HT-29 (cell line): ENCODE measurements at regions not wholly inside any gene's neighbourhood (a gene's known extent, or its start where the extent isn't known, plus 50 kb on each side); places are given as distances from the start of the nearest gene placed in this dataset.

Source experiments
- DNase-seq: peaks from one replicate; pipeline ENCODE4 v3.0.0-alpha.2; 2015; ENCODE audit warnings: low spot score

DNA sequence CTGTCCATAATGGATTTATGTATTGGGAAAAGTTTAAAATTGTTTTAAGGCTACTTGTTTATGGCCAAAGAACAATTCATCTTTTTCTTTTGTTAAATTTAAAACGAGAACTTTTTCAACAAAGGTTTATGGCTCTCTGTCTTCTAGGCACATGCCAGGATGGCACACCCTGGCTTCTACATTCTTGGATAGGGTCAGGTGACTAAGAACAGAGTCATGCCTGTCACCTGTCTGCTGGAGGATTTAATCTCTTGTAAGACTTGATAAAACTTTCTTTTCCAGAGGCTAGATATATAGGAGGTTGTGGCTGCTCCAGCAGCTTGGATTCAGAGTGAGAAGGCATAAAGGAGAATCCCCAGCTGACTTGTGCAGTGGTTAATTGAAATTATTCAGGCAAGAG lies 915.4 kb downstream of the GATA3 start:
- DNase-seq = no peak

DNA sequence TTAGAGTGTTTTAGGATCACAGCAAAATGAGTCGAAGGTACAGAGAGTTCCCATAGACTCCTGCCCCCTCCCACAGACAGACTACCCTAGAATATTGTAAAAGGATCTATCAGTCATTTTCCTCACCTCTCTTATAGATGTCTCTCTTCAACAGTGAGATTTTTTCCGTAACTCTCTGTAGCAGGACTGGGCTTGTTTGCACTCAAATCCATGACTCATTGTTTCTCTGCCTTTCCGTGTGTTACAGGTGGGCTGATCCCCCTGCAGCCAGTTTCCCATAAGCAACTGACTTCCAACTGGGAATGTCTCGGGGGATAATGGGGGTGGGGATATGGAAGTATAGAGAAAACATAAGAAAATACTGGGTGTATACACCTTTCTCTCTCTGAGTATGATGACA lies 921.0 kb downstream of the GATA3 start:
- no peak for DNase-seq

DNA sequence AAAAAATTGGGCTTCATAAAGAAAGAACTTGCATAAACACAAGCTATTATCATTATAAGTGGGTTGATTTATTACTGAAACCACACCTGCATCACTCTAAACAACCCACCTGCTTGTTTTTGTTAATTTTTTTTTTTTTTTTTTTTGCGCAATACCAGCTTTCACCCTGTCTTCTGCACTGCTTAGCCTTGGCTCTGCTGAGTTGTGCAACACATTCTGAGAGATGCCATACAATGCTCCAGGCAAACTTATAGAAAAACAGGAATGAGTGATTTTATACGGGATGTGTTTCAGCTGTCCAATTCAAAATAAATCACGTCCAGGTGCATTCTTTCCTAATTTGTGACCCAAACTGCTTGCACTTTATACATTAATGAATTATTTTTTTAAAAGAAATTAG lies 923.6 kb downstream of the GATA3 start:
- no peak for DNase-seq

DNA sequence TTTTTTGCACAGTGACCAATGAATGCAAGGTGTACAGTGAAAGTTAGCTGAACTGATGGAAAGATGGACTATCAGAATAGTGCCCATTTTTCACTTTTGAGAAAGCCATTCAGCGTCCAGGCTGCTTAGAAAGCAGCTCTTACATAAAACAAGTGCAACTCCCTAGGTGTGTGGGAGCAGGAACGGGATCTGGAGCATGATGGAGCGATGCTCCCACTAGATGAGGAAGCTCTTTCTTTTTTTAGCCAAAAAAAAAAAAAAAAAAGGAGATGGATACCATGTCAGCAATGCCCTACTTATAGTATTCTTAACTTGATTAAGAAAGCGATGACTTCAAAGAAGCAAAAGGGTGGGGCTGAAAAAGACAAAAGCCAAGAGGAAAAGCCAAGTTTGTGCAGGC lies 925.5 kb downstream of the GATA3 start:
- no peak for DNase-seq

DNA sequence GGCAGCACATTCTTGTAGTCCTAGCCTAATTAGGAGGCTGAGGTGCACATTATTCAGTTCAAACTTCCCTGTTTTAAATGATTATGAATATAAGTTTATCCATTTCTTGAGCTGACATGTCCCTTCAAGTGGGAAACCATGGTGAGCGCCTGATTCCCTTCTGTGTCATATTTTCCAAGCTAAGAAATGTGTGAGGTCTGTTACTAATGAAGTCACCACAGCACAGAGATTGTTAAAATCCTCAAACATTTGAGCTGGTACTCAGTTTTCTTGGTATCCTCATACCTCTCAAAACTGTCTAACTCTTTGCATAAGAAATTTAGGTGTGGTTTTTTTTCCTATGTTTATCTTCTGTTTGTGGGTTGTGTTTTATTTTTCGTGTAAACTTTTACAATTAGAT lies 926.8 kb downstream of the GATA3 start:
- DNase-seq = no peak

DNA sequence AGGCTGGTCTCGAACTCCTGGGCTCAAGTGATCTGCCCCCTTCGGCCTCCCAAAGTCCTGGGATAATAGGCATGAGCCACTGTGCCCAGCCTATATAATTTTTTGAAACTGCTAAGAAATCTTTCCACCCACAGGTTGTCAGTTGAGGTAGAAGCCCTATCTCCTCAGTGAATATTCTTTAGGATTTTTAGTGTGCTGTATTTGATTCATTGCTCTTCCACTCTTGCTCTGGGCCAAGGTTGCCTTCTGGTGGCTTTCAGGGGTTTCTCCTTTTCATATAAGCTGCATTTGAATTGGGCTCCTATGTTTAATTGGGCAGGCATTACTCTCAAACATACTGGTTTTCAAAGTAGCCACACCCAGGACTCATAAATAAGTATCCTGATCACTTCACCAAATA lies 931.2 kb downstream of the GATA3 start:
- no peak for DNase-seq

DNA sequence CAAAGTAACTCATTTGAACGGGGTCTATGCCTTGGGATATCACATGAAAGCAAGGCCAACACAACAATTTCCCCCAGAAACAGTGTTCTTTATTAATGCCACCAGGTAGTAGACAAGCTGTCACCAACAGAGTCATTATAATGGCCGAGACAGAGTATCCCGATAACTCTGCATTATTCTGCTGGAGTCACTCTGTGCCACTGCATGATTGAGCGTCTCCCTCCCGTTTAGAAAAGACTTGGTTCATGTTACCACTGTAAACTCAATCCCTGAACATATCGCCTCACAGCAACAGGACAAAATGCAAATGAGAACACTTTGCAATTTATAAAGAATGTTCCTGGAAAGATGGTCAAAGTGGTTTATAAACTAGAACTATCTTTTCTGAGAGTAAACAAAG lies 932.5 kb downstream of the GATA3 start:
- no peak for DNase-seq

DNA sequence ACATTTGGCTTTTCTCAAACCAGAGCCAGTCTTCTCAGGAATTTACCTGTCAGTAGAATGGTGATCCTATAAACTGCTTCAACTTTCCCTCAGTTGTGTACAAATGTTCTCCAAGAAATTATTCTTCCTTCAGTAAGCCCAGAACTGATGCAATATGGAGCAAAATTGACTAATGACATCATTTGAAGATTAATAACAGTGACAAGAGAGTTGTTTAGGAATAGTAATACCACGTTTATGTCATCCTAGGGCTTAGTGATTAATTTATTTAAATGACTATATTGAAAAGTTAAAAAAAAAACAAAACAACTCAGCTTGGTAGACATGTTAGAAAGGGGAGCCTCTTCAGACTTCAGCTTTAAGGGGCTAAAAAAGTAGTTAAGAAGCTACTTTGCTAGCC lies 933.2 kb downstream of the GATA3 start:
- no peak for DNase-seq

DNA sequence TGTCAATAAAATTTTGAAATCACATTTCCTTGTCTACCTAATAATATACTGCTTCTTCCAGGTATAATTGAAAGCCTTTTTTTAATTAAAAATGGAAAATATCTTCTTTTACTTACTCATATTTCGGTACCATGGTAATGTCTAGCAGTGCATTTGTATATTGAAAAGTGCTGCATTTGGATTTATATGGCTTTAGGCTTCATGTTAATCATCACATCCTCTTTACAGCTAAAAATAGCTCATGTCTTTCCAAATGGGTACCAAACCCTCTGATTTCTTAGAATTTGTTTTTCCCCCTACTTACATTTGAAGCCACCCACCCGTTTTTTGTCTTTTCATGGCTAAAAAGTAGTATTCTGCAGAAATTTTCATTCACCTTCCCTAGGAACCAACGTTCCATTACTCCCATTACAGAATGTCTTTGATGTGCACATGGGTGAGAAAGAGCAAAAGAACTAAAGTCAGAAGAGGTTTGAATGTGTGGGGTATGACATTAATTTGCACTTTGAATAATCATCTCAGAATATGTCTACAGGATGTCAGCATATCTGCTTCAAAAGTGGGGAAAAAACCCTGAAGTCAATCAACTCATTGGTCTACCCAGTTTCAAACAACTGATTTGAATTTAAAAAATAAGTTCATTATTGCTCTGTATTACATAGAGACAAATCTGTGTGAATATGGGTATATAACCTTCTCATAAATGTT lies 935.9 kb downstream of the GATA3 start:
- no peak for DNase-seq

DNA sequence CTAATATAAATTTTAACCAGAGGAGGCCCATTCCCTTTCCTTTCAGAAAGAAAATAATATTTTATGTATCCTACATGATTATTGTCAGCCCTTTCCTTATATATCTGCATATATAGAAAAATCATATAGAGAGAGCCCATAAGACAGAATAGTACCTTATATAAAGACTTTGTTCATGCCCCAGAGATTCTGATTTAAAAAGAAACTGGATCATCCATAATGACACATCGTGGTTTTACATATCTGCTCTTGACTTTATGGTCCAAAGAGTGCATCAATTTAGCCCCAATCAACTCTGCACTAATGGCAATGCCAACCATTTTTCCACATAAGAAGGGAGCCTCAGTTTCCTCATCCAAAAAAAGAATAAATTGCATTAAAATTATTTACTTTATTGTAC lies 937.5 kb downstream of the GATA3 start:
- no peak for DNase-seq

DNA sequence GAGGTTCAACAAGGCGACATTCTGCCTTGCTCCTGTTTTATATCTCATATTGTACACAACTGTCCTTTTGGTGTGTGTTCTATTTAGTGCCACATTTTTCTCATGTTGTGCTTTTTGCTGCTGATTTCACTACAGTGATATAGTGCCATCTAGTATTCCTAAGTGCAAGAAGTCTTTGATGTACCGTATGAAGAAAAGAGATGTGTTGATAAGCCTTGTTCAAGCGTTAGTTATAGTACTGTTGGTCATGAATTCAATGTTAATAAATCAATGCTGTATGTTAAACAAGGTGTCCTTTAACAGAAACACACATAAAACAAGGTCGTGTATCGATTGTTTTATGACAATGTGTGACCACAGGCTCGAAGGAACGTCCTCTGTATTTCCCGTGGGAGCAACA lies 939.4 kb downstream of the GATA3 start:
- DNase-seq = peak; percentile 7

DNA sequence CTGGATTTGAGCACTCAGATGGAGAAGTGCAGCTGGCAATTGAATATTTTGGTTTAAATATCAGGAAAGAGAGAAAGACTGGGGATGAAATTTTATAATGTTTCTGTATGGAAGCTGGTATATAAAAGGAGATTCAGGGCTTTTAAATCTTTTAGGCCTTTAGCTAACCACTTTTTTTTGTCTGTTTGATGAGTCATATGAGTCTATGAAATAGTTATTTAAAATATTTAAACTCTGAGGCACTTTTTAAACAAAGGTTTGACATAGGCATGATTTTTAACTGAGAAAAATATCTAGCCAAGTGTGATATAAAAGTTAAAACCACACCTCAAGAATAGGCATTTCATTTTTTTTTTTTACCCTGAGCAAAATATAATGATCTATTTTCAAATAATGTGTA lies 944.3 kb downstream of the GATA3 start:
- DNase-seq = no peak

DNA sequence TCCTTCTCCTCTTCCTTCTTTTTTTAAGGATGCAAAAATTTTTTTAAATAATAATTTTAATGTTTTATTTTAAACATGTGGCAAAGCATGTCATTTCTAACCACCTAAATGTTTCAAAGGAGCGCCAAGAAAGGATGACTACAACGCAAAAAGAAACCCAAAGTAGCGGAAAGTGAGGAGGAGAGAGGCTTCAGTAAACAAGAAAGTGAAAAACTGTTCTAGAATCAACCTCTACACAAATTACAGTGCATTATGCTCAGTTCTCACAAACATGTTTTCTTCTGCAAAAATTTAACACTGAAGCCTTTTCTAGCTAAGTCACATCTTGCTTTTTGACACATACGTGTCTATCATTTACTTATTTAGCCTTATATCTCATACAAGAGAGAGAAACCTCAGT lies 948.6 kb downstream of the GATA3 start:
- DNase-seq = no peak

DNA sequence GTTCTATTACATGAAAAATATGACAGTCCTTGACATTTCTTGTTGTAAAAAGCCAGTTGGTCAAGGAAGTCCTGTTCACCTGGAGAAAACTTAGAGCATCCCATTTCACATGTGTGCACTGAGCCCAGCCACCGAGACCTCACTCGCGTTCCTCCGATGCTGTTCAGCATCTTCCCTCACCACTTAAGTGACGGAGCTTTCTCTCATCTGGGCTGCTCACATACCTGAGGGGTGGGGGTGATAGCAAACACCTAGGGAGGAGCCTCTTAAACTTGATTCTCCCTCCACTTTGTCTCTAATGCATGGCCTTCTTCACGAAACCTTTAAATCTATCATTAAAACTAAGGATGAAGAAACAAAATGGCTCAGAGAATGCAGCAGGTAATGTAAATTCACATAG lies 950.2 kb downstream of the GATA3 start:
- DNase-seq = no peak

DNA sequence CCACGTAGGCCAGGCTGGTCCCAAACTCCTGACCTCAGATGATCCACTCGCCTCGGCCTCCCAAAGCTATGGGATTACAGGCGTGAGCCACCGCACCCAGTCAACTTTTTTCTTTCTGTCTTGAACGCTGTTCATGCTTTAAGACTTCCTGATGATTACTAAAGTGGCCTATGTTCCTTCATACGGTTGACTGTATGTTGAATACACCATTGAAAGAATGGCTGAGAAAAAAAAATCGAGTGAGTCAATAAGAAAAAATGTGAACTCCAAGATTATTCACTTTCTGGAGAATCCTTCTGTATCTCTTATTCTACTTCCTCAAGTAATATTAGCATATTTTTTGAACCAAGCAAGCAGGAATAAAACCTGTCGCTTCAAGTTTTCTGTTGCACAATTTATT lies 955.0 kb downstream of the GATA3 start:
- DNase-seq = no peak

DNA sequence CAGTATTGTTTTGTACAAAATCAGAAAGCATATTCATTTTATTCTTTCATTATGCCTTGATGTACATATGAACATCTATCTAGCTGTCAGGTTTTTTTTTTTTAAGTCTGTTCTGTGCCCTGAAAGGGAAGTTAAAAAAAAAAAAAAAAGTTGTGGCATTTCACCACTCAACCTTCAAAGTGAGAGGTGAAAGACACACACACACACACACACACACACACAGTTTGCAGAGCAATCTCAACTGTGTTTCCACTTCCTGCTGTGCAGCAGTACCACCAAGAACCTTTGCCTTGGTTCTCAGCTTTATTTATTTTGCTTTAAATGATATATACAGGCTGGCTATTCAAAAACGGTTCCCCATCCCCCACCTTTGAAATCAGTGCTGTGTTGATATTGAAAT lies 955.6 kb downstream of the GATA3 start:
- DNase-seq = peak; percentile 21

DNA sequence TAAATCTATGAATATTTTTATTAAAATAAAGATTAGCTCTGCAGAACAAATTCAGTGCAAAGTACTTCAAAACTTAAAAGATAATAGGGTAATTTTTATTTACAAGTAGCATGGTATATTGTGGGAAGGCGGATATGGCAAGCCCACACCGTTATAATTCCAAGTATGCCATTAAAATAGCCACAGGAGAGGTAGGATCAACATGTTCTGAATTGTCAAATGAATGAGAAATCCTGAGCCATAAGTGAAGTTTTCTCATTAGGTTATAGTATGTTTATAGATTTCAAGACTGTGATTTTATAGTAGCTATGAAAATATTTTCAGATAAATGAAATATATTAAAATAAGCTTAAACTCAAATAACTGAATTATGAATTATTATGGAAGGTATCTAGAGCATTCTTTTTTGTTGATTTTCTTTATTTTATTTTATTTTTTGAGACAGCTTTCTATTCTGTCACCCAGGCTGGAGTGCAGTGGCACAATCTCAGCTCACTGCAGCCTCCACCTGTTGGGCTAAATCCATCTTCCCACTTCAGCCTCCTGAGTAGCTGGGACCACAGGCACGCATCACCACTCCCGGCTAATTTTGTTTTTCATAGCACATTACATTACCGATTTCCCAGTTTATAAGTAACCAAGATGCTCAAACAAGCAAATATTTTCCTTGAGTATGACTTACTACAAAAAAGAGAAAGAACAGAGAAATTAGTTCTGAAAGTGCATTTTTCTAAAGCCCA lies 956.6 kb downstream of the GATA3 start:
- no peak for DNase-seq

DNA sequence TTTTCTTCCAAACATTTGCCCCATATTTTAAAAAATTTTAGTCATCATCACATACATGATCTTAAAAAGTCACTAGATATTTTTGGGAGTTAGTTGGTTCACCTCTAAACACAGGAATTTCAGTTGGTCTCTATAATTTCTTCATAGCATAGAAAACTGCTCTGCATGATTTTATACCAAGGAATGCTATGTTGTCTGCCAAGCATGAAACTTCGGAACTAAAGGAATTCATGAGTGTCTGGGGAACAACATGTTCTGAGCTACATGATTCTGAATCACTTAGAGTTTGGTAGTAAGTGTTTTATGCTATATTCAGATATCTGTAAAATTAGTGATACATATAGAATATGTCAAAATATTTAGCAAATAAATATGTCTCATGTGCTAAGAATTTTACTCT lies 957.8 kb downstream of the GATA3 start:
- no peak for DNase-seq

DNA sequence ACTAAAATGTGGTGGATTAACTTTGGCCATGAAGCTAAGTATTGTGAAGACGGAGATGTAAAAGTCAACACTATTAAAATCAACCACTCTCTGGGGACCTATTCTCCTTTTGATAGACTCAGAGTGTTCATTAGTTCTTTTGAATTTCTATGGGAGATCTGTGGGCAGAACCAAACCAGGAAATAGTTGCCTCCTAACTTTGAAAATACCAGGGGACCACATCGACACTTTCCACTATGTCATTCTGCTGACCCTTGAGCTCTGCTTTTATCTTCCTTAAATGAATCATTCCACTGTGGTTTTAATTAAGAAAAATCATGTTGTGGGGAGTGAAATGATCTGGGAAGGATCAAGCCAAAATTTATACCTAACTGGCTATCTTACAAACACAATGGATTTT lies 960.5 kb downstream of the GATA3 start:
- no peak for DNase-seq

DNA sequence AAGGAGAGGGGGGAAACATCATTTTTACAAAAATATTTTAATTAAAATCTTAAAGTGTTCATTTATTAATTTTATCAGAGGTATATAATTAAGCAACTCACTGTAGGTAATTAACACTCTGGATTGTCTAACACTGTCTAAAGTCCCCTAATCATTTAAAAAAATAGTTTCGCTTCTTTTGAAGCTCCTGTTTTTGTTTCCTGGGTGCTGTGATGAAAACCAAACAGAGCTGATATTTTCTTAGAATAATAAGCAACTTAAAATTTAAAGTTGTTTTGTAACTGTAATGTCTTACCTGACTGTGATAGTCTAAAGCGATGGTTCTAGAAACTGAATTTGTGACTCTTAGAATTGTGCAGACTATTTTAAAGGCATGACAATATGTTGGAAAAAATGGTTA lies 961.0 kb downstream of the GATA3 start:
- DNase-seq = no peak

DNA sequence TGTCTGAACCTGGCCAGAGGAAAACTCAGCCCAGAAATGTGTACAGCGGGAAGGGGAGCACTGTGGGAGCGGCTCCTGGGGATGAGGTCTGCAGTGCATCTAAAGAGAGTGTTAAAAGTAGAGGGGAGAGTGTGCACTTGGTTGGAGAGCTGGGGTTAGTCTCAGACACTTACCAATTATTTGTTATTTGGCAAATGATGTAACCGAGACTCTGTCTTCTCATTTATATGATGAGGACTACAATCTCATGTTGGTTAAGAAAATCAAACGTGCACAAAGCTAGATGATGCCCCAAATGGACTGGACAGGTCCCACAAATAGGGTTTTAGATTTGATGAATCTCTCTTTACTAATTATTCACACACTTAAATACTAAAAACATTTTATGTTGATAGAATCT lies 962.4 kb downstream of the GATA3 start:
- no peak for DNase-seq

DNA sequence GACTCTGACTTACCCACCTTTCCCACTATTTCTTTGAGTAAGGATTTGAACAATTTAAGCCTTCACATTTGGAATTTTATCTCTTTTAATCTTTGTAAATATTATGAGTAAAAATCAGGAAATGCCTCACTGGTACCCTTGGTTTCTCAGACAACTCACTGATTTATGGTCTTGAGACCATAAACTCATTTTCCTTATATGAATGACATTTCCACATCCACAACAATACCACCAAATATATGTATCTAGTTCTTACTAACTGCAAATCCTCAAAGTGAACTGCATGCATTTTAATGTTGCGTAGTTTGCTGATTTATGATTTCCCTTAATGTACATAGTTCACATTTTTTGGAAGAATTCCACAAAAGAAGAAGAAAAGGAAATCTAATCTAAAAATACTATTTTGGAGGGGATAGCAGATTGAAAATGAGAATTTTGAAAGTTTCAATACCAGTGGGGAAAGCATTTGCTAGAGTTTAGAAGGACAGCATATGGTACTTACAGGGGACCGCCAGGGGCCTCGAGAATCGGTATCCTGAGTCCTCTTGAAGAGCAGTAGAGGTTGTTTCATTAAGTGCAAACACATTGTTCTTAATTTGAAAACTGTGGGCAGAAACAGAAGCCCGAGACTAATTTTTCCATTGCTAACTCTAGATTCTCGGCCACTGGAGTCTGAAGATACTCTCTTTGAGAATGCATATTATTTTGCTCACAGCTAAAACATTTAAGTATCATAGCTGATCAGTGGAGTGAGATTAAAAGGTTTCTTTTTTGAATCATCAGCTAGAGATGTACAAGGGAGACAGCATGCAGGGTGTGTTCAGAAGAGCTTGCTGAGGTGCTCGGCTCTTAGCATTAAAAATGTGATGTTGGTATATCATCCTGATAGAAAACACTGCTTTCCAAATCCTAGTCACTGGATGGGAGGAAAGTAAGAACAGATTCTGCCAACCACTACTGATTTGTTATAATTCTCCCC lies 964.0 kb downstream of the GATA3 start:
- no peak for DNase-seq
